GM19455 (cell line): ENCODE measurements at regions not wholly inside any gene's neighbourhood (a gene's known extent, or its start where the extent isn't known, plus 50 kb on each side); places are given as distances from the start of the nearest gene placed in this dataset.
"Not testable (repeated sequence)": the region's sequence is repeated elsewhere in the genome, so short reads cannot be mapped to it uniquely, and the experiment has no call there.

Source experiments
- ATAC-seq: cut with Tn5 transposase; IDR thresholded peaks from one replicate; pipeline ENCODE4 v1.9.1; 2021; ENCODE audit not compliant: unreplicated experiment

DNA sequence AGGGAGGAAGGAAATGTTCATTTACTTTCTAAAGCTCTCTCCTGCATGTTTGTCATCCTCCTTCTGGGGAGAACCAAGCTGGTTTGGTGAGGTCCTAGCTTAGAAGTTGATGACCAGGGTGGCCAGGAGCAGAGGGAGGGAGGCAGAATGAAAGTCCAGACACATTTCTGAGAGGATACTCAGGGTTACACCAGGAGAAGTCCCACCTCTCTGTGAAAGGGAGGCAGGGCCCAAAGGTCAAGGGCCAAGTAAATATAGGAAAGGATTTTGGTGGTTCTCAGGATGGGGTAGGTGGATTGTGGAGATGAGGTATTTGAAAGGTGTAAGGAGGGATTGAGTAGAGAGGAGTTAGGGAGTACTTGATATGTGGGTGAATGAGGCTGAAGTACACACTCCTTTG lies 58.0 kb upstream of the FBXO11 start:
- no peak for ATAC-seq

DNA sequence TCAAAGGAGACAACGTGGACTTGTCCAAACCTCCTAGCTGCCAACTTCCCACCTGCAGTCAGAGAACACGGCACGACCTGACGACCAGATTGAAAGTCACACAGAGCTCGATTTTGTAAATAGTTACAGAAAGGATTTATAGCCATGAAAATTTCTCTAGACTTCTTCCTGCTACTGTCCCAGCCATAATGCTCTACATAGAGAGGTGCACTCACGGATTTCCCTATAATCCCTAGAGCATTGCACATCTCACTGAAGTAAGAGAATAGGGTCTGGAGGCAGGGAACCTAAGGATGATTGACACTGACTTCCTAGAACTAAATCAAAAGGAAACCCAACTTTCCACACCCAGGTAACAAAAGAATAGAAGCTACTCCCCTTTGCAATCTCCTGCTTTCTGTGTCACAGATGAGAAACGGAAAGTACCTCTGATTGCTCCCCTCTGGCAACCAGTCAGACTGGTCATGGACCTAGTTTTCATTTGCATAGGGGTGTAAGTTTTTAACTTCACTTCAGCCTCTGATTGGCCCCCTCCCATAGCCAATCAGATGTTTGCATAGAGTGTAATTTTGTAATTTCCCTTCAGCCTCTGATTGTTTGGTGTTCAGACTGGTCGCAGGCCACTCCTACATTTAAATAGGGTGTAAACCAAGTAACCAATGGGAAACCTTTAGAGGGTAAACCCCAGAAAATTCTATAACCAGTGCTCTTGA lies 58.6 kb upstream of the FBXO11 start:
- ATAC-seq, result no peak

DNA sequence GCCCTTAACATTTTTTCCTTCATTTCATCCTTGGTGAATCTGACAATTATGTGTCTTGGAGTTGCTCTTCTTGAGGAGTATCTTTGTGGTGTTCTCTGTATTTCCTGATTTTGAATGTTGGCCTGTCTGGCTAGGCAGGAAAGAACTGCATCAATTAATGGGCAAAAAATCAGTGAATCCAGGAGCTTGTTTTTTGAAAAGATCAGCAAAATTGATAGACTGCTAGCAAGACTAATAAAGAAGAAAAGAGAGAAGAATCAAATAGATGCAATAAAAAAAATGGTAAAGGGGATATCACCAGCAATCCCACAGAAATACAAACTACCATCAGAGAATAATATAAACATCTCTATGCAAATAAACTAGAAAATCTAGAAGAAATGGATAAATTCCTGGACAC lies 70.4 kb upstream of the FBXO11 start:
- not testable (repeated sequence) for ATAC-seq

DNA sequence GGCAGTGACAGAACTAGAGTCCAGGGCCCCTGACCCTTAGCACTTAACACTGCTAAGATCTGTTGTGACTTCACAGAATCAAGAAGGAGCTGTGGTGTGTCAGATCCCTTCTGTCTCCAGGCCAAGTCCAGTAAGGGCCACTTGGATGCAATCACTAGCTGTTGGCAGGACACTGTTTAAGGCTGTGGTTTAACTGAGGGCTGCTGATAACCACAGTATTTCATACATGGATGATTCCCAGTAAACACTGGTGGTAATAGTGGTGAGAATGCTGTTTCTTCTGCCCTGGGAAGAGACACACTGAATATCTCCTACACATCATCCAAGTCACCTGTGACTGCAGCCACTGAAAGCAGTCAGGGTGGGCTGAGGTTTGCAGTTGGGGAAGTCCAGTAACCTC lies 77.7 kb upstream of the FBXO11 start:
- no peak for ATAC-seq

DNA sequence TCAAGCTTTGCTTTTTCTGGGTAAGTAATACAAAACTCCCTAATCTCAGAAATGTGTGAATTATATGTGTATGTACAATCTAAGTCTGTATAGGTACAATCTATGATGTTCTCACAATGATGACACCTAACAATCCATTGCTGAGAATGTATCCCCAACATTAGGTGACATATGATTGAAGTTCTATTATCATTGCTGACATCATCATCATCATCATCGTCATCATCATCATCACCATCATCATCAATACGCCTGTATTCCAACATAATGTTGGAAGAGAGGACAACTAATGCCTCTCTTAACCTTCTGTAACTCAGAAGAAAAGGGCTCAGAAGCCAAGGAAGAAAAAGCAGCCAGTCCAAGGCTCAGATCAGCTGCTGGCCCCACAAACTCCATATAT lies 84.2 kb upstream of the FBXO11 start:
- ATAC-seq, result no peak

DNA sequence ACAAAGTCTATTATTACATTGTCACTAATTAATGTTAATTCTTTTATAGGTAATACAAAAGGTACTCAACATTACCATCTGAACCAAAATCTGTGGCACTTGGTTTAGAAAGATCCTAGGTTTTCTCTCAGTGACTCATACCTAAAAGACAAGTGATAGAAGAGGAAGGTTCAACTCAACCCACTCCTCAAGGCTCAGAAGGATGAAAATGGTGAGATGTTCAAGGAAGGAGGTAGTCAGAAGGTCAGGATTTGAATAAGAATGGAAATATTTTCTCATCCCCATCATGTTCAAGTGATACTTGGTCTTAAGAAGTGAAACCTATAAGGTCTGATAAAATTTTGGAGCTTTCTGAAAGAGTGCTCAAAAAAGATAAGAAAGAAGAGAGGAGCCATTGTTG lies 86.4 kb upstream of the FBXO11 start:
- ATAC-seq, result no peak

DNA sequence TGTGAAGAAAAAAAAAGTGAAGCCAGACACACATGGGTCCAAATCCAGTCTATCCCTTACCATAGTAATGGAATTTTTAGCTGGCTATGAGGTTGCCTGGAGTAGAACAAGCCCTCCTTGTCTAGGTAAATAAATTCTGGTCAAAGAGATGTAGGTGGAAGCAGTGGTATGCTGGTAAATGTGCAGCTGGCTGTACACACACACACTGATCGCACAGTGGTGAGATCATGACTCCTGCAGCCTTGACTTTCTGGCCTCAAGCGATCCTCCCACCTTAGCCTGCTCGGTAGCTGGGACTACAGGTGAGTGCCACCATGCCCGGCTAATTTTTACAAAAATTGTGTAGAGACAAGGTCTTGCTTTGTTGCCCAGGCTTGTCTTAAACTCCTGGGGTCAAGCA lies 90.5 kb upstream of the FBXO11 start:
- no peak for ATAC-seq

DNA sequence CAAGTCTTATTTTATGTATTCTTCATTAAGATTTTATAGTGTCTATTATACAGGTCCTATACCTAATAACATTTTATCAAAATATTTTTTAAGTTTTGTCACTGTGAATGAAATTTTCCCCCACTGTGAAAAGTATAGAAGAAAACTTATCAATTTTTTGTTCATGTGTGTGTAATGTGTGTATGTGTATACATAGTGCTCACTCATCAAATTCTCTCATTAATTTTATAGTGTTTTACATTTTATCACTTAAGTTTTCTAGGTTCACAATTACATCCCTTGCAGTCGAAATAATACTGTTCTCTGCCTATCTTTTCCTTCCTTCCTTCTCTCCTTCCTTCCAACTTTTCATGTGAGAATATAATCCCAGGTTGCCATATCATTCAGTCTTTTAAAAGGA lies 93.2 kb upstream of the FBXO11 start:
- no peak for ATAC-seq

DNA sequence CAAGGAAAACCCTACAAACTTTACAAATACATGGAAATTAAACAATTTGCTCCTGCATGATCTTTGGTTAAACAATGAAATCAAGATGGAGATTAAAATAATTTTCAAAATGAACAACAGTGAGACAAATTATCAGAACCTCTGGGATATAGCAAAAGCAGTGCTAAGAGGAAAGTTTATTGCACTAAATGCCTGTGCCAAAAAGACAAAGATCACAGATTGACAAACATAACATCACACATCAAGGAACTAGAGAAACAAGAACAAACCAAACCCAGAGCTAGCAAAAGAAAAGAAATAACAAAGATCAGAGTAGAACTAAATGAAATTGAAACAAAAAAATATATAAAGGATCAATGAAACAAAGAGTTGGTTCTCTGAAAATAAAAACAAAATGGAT lies 95.2 kb upstream of the FBXO11 start:
- ATAC-seq, result no peak

DNA sequence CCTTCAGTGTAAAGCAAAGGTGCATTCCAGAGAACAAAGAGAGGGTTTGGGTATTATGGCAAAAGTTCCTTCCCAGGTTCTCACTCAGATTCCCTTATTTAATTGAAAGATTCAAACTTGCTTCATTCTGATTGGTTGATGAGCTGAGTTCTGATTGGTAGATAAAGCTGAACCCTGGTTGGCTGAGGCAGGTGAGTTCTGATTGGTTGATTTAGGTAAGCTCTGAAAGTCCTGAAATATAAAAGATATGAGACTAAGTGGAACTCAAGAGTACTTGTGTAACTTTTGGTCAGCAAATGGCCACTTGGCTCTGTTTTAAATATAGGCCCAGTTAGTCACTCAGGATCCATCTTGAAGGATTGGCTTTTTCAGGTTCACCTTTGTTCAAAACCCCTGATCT lies 99.8 kb upstream of the FBXO11 start:
- no peak for ATAC-seq

DNA sequence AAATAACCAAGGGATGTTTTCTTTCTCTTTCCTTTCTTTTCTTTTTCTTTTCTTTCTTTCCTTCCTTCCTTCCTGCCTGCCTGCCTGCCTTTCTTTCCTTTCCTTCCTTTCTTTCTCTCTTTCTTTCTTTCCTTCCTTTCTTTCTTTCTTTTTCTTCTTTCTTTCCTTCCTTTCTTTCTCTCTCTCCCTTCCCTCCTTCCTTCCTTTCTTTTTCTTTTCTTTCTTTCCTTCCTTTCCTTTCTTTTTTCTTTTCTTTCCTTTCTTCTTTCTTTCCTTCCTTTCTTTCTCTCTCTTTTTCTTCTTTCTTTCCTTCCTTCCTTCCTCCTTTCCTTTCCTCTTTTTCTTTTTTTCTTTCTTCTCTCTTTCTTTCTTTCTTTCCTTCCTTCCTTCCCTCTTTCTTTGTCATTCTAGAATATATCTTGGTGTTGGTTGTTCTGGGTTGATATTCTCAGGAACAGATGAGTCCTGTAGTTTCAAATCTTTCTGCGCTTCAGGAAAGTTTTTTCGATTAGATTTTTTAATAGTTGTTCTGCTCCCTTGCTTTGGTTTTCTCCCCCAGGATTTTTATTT lies 101.5 kb upstream of the FBXO11 start:
- ATAC-seq, result no peak

DNA sequence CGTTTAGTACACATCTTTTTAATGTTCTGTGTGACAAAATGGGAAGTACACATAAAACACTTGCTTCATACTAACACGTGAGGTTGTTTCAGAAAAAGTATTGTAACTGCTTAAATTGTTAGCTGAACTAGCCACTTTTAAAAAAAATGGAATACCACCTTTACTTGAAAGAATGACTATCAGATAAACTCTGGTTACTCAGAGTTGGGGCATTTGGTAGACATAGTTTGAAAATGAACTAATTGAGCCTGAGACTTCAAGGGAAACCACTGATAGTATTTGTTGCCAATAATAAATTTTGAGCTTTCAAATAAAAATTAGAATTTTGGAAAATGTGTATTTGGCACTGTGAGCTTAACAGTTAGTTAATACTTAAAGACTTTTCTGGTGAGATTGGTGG lies 103.0 kb upstream of the FBXO11 start:
- no peak for ATAC-seq

DNA sequence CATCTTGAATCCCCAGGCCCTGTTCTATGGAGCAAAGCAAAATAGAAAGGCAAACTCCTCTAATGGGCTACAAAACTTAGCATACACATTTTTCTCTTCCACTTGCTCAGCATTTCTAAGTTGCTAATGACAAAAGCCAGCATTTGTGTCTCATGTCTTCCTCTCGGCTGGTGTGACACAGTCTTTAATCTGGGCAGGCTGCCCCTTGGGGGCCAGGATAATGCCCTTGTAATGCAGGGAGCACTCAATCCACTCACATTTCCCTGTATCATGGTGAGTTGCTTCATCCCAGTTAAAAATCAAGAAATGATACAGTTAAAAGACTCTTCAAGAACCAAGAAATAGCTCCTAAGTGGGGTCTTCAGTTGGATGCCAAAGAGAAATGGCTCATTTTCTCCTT lies 109.1 kb upstream of the FBXO11 start:
- ATAC-seq, result no peak

DNA sequence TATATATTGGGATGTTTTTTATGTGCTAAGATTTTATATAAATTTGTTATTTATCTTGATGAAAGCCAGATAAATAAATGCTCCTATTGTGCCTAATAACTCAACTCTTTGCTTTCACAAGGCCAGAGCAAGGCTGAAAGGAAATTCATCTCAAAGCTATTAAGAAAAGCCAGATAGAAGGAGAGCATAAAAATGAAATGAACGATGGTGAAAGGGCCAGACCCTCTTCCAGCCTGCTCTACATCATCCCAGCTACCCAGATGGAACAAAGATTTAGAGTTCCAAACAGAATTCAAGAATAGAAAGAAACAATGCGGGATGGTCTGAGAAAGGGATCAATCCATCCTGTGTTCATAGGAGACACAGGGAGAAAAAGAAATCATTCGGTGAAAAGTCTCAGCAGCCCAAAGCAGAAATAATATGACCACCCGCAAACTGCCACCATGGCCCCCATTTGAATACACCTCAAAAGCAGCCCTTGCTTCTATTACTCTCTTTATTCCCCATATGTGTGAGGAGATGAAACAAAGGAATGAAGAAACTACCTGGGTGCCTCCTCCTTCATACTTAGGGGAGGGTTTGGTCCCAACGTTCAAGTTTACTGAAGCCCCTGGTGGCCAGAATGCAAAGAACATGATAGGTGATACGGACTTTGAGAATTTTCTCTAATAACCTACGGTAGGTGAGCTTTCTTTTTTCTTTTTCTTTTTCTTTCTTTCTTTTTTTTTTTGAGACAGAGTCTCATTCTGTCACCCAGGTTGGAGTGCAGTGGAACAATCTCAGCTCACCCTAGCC lies 110.1 kb upstream of the FBXO11 start:
- ATAC-seq, result no peak

DNA sequence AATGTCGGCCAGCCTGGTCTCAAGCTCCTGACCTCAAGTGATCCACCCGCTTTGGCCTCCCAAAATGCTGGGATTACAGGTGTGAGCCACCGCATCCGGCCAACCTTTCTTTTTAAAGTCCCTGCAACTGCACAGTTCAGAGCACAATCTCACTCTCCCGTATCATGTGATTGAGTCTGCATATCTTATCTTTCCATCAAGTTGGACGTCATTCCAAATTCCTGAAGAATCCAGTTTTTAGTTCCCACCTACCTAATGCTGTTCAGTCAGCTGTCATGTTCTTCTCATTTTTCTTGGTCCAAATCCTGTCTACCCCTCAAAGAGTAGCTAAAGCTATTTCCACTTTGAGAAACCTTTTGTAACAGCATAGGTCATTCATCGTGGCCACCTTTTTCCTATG lies 110.8 kb upstream of the FBXO11 start:
- ATAC-seq, result no peak

DNA sequence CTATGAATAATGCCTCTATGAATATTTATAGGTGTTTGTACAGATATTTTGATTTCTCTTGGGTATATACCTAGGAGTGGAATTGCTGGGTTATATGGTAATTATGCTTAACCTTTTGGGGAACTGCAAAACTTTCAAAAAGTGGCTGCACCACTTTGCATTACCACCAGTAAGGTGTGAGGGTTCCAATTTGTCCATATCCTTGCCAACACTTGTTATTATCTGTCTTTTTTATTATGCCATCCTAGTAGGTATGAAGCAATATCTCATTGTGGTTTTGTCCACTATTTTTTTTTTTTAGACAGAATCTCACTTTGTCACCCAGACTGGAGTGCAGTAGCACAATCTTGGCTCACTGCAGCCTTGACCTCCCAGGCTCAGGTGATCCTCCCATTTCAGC lies 112.2 kb upstream of the FBXO11 start:
- no peak for ATAC-seq

DNA sequence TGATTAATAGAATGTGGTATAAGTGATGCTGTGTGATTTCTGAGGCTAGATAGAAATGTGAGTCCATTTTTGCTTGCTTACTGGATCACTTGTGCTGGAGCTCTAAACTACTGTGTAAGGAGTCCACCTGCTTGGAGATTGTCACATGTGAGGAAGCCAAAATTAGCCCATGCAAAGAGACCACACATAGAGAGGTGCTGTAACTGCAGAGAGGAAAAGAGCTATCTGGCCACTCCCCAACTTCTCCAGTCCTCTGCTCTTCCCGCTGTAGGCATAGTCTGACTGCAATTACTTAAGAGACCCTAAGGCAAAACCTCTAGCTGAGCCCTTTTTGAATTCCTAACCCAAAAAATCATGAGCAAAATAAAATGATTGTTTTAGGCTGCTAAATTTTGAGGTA lies 120.6 kb upstream of the FBXO11 start:
- no peak for ATAC-seq

DNA sequence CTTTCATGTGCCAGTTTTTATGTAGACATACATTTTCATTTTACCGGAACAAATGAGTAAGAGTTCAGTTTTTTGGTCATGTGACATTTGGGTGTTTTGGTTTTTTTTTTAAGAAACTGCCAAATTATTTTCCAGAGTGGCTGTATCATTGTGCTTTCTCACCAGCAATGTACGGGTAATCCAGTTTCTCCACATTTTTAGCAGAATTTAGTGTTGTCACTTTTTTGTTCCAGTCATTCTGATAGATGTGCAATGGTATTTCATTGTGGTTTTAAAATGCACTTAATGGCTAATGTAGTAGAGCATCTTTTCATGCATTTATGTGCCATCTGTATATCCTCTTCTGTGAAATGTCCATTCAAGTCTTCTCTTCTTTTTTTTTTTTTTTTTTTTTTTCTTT lies 126.5 kb upstream of the FBXO11 start:
- ATAC-seq, result no peak

DNA sequence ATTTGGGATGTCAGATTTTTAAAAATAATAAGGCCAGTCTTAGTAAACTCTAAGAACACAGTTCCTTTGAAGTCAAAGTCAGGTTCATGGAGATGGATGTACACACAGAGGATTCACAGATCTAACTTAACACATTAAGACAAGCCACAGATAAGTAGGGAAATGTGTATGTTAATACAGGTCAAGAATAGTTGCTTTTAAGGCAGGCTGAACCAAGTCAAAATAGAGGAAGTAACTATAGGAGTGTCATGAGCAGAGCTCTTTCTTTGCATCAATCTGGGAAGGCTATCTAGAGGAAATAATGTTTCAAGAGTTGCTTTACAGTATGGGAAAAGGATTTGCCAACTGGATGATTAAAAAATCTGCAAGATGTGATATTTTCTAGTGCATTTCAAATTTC lies 128.0 kb upstream of the FBXO11 start:
- ATAC-seq, result no peak

DNA sequence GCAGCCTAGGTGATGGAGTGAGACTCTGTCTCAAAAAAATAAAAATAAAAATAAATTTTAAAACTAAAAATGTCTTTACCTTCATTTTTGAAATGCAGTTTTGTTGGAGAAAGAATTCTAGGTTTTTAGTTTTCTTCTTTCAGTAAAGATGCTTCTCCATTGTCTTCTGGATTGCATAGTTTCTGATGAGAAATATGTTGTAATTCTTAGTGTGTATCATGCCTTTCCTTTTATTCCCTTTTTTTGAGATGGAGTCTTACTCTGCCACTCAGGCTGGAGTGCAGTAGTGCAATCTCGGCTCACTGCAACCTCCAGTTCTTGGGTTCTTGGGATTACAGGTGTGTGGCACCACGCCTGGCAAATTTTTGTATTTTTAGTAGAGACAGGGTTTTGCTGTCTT lies 130.0 kb upstream of the FBXO11 start:
- ATAC-seq, result no peak

DNA sequence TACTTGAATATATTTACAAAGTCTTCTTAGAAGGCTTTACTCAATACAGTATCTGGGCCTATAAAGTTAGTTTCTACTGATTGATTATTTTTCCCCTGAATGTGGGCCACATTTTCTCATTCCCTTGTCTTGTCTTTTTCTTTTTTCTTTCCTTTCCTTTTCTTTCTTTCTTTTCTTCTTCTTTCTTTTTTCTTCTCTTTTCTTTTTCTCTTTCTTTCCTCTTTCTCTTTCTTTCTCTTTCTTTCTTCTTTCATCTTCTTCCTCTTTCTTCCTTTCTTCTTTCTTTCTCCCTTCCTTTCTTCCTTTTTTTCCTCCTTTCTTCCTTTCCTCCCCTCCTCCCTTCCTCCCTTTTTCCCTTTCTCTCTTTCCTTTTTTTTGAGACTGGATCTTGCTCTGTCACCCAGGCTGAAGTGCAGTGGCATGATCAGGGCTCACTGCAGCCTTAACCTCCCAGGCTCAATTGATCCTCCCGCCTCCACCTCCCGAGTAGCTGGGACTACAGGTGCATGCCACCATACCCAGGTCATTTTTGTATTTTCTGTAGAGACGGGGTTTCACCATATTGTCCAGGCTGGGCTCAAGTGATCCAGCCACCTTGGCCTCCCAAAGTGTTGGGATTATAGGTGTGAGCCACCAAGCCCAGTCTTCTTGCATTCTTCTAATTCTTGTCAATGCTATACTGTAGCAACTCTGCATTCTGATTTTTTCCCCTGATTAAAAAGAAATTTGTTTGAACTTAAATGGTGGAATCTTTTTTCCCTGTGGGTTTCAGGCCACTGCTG lies 133.1 kb upstream of the FBXO11 start:
- ATAC-seq, result no peak
